HG03103 (cell line): ENCODE measurements at regions not wholly inside any gene's neighbourhood (a gene's known extent, or its start where the extent isn't known, plus 50 kb on each side); places are given as distances from the start of the nearest gene placed in this dataset.

Experiments used
- ATAC-seq: cut with Tn5 transposase; IDR thresholded peaks from one replicate; pipeline ENCODE4 v1.9.1; 2021; ENCODE audit warnings: low read depth; ENCODE audit not compliant: unreplicated experiment

DNA sequence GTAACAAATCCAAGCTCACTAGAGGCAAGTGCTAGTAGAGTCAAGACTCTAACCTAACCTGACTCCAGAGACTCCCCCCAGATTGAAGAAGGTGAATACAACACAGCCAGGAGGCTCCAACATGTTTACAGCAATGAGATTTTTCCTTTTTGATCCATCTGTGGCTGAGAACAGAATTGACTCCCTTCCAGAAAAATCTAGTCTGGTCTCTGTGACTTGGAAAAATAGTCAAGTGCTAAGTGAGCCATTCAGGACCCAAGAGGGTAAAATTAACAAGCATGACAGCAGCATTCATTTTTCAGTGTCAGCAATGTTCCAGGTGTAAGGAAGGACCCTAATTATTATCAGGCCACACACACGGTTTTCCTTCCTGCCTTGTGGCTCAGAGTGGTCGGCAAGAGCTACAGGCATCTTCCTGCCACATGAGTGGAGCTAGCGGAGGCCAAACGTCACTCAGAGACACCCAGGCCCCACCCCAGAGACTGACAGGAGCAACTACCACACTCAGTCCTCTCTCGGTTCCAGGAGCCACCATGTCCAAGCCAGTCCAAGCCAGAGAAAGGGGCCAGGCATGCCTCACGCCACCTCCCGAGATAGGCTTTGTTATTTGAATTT lies 395.1 kb downstream of the FOXO1 start:
- ATAC-seq = no peak

DNA sequence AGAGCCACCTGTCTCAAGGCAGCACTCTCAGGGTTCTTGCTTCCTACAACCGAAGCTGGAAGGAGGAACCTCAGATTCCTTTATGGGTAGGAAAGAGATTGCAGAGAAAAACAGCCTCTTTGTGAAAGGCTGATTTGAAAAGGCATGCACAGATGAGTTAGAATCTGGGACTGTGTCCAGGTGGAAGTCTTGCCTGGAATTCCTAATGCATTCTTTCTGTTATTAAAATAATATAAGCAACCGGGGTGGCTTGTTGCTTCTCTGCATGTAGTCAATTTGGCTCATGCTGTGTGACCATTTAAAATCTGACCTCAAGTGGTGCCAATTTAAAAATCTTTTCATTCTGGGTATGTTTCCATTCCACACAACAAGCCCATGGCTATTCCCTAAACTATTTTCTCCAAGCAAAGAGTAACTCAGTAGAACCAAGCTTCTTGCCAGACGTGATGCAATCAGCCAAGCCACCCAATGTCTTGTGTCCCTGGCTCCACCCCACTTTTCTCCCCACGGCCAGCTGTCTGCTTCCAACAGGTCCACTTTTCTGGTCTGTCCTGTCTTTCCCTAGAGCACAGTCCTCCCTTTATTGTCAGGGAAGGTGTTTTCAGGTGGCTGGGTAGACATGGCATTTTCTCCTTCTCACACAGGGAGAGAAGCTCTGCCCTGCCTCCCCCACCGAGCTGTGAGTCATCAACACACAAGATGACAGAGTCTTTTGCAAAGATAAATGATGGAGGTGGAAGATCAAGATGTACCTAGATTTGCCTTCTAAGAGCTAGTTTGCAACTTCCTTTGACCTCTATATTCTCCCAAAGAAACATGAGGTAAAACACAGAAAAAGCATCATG lies 394.3 kb downstream of the FOXO1 start:
- no peak for ATAC-seq

DNA sequence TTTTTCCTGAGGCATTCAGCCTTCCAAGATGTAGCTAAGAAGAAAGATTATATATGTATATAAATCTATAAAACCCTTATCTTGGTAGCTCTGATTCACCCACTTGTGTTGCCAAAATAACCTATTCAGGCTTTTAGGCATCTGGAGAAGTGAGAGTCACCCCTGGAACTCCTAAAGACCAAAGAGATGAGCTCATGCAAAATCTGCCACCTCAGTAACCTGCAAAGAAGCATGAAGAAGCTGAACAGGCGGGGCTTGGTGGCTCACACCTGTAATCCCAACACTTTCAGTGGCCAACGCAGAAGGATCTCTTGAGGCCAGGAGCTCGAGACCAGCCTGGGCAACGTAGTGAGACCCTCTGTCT lies 393.7 kb downstream of the FOXO1 start:
- ATAC-seq = no peak

DNA sequence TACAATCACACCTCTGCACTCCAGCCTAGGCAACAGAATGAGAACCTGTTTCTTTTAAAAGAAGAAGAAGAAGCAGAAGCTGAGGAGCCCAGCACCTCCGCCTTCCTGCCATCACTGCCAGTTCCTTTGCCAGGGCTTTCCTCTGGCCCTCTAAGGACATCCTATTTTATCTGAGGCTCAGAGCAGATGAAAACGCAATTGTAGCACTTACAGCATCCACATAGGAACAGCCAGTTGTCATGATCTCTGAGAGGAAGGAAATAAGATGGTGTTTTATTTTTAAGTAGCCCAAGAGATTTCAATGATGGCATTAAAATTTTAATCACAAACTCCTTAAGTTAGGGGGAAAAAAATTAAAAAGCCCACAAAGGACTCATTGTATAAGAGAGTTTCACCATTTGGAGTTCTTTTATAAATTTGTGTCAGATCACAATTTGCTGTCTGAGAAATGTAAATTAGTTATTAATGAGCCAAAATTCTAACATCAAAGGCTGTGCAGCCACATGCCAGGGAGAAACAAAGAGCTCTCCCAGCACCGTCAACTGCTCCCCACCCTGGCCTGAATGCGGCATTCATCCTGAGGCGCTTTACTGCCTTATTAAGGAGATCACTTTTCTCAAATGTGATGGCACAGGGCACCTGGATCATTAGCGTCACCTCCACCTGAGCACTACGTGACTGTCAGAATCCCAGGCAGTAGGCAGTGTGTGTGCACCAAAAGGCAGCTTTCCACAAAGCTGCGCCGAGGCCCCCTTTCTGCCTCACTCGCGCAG lies 393.0 kb downstream of the FOXO1 start:
- no peak for ATAC-seq

DNA sequence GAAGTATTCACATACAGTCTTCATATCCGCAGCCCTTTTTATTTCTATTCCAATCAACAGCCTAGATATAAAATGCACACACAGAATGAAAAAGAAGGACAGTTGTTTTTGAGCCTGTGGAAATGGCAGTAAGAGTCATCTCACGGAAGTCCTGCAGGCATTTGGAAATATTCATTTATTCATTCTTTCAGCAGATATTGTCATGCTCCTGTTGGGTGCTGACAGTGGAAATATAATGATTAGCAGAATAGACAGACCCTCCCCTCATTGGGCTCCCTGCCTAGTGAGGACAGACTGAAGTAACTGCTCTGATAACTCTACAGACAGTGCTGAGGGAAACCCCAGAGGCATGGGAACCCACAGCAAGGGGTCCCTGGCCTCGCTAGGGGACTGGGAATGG lies 392.3 kb downstream of the FOXO1 start:
- no peak for ATAC-seq

DNA sequence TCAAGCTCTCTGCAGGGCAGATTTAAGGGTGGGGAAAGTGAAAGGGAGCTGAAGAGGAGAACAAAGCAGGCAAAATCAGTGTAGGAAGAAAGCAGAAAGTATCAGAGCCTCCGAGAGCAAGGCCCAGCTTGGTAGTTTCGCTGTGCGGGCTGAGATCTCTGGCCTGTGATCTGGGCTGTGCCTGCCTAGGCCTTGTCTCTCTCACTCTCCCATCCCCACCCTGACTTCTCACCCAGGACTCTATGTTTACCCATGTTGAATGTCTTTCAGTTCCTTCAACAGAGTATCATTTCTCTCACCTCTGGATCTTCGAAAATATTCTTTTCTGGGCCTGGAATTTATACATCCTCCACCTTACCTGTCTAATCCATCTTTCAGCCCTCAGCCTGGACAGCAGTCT lies 391.3 kb downstream of the FOXO1 start:
- ATAC-seq = no peak

DNA sequence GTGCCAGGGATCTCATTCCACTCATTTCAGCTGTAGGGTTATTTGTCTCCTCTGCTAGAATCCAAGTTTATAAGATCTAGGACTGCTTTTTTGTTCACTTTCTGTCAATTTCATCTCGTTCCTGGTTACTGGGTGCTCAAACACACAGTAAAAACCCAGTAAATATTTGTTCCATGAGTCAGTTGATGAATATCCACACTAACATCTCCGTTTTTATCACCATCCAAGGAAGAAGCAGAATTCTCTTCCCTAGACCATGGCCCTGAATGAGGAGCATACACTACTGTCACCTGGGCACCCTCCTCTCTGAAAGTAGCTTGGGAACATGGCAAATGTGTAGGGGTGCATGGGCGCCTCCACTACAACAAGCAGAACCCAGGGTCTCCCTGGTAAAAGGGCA lies 390.8 kb downstream of the FOXO1 start:
- ATAC-seq = no peak

DNA sequence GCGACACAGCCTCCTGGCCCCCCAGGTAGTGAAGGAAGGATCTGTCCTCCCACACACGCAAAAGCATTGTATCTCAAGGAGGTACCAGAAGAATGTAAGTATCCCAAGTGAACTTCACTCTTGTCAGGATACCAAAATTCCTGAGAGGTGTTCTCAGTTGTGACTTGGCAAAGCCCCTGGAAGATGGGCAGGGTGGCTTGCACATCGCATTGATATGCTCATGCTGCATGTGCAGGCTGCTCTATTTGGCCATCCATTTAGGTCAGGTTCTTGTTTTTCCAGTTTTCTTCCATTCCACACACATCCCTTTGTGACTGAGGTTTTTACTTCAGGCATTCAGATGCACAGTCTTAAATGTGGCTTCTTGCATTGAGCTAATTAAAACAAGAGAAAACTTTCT lies 382.8 kb downstream of the FOXO1 start:
- ATAC-seq = no peak

DNA sequence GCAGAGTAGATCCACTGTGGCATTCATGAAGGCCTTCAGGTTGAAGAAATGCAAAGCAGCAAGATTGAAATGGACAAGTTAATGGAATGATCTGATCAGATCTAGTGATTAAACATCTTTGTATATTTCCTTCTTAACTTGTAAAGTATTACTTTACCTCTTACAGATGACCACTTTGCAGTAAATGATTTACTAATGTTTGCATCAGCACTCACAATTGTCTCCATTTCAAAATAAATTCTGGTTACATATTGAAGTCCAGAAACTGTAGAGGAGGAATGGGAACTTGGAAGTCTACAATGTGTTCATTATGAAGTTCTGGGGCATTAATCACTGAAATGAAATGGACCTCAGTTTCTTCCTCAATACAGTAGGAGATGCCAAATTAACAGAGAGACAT lies 380.8 kb downstream of the FOXO1 start:
- no peak for ATAC-seq

DNA sequence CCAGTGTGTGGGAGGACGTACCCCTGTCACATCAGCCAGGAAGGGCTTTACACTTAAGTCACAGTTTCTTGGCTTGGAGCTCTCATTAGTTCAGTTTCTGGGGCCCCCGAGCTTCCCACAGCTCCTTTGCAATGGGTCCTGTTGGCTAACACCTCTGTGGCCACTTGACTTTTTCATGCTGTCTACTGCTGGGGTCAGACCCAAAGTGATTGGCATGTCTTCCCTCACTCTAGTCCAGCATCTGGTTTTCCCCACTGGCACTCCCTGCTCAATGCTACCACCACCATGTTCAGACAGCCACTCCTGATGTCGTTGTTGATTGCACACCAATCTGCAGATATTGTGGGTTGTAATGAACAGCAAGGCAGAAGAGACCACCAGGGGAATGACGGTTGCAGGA lies 379.0 kb downstream of the FOXO1 start:
- ATAC-seq = no peak

DNA sequence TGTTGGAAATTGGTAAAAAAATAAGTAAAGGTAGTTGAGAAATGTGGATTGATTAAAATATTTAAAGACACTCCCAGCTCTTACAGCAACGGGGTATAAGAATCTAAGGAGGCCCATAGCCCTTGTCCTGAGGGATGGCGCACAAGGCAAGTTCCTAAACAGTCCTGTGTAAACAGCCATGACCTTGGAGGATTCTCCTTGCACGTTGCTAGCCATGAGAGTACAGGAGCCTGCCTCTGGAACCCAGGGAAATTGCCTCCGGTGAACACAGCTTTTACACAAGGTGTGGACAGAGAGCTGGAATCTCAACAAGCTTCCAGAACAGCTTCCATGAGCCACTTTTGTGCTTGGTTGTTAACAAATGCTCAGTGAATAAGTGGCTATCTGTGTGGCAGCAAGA lies 378.2 kb downstream of the FOXO1 start:
- ATAC-seq = no peak

DNA sequence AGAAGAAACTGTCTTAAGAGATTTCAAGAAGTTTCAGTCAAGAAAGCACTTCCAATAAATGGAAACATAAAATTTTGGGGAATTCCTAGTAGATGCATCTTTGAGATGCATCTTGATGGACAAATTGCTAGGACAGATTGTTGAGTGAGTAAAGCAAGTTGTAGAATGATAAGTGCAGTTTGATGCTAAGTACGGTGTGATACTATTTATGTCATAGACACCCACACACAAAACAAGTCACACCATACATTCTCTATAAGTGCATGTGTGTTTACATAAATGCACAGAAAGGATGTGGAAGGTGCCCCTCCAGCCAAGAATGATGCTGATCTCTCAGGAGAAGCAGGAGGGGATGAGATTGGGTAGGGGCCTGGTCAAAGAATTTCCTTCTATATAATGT lies 375.7 kb downstream of the FOXO1 start:
- no peak for ATAC-seq

DNA sequence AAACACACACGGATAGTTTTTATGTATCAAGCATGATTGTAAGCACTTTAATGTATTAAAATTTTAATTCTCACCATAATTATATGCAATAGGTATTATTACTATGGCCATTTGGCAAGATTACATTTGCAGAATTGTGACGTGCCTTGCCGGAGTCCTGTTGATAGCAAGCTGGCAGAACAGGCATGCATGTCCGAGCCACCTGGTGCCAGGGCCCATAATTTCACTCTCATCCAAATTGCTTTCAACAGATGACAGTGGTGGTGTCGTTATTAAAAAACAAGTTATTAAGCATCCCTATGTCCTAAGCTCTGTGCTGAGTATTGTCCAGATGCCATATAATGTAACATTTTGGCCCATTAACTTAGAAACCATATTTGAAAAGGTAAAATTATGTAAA lies 374.3 kb downstream of the FOXO1 start:
- no peak for ATAC-seq

DNA sequence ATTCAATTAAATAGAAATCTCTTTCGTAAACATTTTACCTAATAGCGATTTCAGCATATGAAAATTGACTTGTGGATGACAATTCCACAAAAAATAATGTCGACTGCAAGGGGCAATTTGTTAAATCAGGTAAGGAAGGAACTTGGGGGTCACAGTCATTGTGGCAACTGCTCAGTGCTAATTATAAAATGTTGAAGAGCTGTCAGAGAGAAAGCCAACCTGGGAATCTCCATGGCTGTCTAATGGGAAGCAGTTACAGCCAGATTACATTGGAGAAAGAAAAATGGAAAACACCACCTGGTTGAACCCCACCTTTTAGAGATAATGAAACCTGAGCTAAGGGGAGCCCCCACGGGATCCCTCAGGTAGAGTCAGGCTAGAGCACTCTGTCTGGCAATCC lies 373.9 kb downstream of the FOXO1 start:
- no peak for ATAC-seq

DNA sequence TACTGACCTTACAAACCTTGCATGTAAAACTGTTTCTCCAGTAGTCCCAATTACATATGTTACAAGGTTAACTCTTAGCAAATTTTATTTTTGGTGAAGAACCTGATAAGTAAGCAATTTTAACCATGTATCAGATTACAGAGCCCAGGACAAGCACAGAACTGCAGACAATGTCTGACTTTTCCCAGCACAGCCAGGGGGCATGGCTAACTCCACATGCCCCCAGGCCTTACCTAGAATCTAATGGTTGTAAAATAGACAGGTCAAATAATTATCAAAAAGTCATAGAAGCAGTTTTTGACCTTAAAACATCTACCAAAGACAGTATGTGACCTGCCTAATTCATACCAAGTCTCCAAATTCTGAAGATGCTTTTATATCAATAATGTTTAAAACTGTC lies 364.1 kb downstream of the FOXO1 start:
- ATAC-seq = no peak

DNA sequence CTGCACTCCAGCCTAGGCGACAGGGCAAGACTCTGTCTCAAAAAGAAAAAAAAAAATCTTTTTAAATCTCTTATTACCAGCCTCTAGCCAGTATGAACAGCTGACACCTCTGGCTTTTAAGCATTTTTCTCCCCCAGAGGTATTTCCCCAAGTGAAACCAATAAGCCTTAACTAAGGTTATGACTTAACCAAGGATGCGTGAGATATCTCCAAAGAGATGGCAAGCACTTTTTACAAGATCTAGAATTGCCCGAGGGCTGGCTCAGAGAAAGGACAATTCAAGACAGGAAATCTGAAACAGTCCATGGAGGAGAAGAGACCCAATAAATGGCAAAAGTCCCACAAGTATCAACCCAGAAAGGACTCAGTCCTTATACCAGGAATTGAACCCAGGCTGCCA lies 362.1 kb downstream of the FOXO1 start:
- ATAC-seq = no peak

DNA sequence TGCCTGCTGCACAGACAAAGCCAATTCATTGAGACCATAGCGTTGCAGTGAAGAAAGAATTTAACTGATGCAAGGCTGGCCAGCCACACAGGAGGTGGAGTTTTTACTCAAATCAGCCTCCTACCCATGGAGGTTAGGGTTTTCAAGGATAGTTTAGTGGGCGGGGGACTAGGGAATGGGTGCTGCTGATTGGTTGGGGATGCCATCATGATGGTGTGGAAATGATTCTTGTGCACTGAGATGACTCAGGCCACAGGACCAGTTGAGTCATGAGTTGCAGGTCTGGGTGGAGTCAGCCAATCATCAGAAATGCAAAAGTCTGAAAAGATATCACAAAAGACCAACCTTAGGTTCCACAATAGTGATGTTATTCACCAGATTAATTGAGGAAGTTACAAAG lies 359.6 kb downstream of the FOXO1 start:
- ATAC-seq = no peak

DNA sequence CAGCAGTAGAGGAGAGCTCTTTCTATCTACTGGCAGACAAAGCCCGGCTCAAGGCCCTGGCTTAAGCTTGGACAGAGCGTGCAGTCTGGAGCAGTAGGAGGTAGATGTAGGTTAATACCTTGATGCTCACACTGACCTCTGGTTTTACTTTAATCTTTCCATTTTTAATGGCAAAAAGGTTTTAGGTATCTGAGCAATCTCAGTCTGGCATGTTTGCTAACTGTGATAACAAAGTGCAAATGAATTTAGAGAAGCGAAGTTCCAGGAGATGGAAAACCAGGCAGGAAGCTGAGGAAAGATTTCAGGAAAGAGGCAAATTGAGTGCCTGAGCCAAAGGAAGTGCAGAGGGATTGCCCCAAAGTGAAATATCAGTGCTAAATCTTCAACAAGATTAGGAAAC lies 356.6 kb downstream of the FOXO1 start:
- no peak for ATAC-seq

DNA sequence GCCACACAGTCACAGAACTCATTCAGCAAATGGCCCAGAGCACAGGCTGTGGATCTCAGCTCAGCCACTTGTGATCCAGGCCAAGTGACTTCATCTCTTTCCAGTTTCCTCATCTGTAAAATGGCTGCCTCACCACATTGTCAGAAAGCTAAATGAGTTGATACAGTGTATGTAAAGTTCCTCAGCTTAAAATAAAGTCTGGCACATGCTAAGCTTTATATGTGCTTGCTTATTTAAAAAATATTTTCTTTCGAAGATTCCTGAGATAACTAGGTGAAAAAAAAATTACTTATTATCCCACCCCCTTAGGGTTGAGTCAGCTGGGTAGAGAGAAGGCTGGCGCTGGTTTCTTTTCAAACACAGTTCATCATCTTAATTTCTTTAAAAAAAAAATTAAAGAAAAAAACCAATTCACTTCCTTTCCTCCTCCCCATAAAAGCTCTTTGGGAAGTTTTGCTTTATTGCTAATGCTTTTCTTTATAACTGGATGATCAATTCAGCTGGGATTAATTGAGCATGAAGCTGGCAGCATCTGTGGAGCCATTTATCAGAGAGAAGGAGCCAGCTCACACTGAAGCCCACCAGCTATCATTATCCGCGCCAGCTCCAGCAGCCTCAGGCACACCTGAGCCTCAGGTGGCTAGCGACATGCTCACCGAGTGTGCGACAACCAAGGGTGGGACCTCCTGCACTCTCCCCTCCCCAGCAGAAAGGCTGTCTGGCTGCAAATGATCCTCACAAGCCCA lies 354.9 kb downstream of the FOXO1 start:
- no peak for ATAC-seq

DNA sequence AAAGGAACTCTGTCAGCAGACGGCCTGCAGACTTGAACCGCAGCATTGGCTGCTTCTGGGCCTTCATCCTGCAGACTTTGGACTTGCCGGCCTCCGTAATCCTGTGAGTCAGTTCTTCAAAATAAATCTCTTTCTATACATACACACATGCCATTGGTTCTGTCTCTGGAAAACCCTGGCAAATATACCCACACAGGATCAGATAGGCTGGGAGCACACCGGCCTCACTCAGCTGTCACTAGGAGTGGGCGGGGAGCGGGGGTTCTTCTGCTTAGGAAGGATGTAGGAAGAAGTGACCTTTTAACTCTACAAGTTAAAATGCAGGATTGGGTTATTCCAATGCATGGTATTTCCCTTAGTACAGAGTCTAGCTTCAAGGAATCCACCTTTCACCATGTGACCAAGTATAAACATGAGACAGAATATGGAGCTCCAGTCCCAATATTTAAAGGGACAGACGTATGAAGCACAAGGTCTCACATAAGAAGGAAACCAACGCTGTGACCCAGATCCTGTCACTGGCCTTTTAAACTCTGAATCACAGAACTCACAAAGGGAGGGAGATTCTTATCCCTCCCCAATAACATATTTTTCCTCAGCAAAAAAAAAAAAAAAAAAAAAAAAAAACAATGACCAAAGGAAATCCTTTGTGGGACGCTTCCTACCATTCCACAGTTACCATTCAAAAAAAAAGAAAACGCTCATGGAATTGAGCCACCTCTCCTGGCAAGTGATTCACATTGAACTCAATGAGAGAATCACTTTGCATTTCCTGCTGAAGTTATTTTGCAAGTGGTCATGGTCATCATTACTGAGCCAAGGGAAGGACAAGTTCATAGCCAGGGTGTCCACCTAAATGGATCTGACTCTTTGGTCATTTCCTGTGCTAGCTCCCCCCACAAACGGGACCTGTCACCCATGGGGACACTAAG lies 352.9 kb downstream of the FOXO1 start:
- no peak for ATAC-seq
